Ascending aorta (tissue), 2 donors: ENCODE measurements at regions not wholly inside any gene's neighbourhood (a gene's known extent, or its start where the extent isn't known, plus 50 kb on each side); places are given as distances from the start of the nearest gene placed in this dataset.

Source experiments
- DNase-seq, 2 donors: peaks; one replicate each; pipeline ENCODE4 v3.0.0-alpha.2; 2019; ENCODE audit warnings: low spot score in 2 of 2
- H3K27ac ChIP-seq, 2 donors: fragments of 200-600 bp; sonication (generic); one replicate each; pipeline ENCODE4 v1.5.1; 2016 to 2017; ENCODE audit warnings: mild to moderate bottlenecking in 1 of 2
- H3K27me3 ChIP-seq: fragments of 200-600 bp; sonication (generic); one replicate; pipeline ENCODE4 v1.5.1; 2017
- H3K36me3 ChIP-seq, 2 donors: fragments of 200-600 bp; sonication (generic); one replicate each; pipeline ENCODE4 v1.5.1; 2016
- H3K4me1 ChIP-seq, 2 donors: fragments of 200-600 bp; sonication (generic); one replicate each; pipeline ENCODE4 v1.5.1; 2016 to 2017; ENCODE audit warnings: mild to moderate bottlenecking in 1 of 2
- H3K4me3 ChIP-seq, 2 donors: fragments of 200-600 bp; sonication (generic); one replicate each; pipeline ENCODE4 v1.5.1; 2016 to 2017; ENCODE audit warnings: mild to moderate bottlenecking in 1 of 2
- H3K9me3 ChIP-seq, 2 donors: fragments of 200-600 bp; sonication (generic); one replicate each; pipeline ENCODE4 v1.5.1; 2016
- intact Hi-C: fragments of 100-400 bp; cut with DNase I; formaldehyde crosslinking; loops from one replicate; pipeline ENCODE4 v1.15.1; 2023
- TF ChIP-seq, protein P1 (sequence below), 3 experiments: fragments of 200-600 bp in 2 of 3; fragments of 450-650 bp in 1 of 3; sonication (generic) in 2 of 3; IDR thresholded peaks; one replicate each; pipeline ENCODE4 v1.5.1; 2016 to 2019; ENCODE audit warnings: antibody characterized with exemption in 3 of 3, mild to moderate bottlenecking in 1 of 3, moderate library complexity in 1 of 3

DNA sequence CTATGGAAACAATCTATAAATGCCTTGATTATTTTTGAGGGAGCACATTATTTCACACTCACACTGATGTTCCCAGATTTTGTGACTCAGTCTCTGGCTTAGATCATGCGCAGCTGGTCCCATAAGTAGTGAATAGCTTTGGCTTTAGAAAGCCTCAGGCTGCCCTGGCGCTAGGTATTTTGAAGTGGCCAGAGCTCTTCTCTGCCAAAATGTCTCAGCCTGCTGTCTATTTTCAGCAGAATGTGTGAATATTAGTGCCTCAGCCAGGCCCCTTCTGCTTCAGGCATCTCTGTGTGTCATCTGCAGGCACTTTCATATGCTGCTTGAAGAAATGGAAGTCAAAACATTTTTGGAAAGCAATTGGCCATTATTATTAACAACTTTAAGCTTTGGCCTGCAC lies 931.0 kb upstream of the INTU start:
- H3K4me3 ChIP-seq, result no peak overlapping the region
- H3K27ac ChIP-seq, result no peak overlapping the region
- H3K27me3 ChIP-seq, result no peaks in the 10 kb centered on the region
- H3K36me3 ChIP-seq, result no peaks in the 10 kb centered on the region
- DNase-seq, result no peak
- no peaks in the 10 kb centered on the region for H3K4me1 ChIP-seq
- no peaks in the 10 kb centered on the region for H3K9me3 ChIP-seq
- TF ChIP-seq, protein P1, sequence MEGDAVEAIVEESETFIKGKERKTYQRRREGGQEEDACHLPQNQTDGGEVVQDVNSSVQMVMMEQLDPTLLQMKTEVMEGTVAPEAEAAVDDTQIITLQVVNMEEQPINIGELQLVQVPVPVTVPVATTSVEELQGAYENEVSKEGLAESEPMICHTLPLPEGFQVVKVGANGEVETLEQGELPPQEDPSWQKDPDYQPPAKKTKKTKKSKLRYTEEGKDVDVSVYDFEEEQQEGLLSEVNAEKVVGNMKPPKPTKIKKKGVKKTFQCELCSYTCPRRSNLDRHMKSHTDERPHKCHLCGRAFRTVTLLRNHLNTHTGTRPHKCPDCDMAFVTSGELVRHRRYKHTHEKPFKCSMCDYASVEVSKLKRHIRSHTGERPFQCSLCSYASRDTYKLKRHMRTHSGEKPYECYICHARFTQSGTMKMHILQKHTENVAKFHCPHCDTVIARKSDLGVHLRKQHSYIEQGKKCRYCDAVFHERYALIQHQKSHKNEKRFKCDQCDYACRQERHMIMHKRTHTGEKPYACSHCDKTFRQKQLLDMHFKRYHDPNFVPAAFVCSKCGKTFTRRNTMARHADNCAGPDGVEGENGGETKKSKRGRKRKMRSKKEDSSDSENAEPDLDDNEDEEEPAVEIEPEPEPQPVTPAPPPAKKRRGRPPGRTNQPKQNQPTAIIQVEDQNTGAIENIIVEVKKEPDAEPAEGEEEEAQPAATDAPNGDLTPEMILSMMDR (IDR thresholded peaks at IDR 0.05), result no peak
- intact Hi-C loops, result no loop called here

DNA sequence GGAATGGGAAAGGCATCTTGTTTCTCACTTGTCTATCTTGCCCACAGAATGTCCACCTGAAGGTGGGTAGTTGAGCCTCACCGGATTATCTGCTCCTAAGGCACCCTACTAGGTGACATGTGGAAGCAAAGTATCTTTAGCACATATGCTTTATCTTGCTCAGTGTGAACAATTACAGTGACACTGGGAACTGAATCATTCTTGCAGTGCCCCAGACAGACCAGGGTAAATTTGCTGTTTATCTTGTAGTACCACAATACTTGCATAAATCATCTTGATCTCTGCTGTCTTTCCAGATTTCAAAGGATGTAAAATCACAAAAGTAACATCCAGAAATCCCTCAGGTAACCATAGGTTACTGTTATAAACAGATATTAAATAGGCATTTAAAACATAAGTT lies 930.0 kb upstream of the INTU start:
- Histone ChIP-seq H3K4me1 (no peaks in the 10 kb centered on the region), H3K9me3 (no peaks in the 10 kb centered on the region), H3K4me3 (no peak overlapping the region), H3K36me3 (no peaks in the 10 kb centered on the region), H3K27ac (no peak overlapping the region), H3K27me3 (no peaks in the 10 kb centered on the region)
- no peak for DNase-seq
- TF ChIP-seq, protein P1 (IDR thresholded peaks at IDR 0.05), result no peak
- intact Hi-C loops, result no loop called here

- Histone ChIP-seq H3K4me3 (no peak overlapping the region), H3K36me3 (no peaks in the 10 kb centered on the region), H3K9me3 (no peaks in the 10 kb centered on the region), H3K27me3 (no peaks in the 10 kb centered on the region), H3K4me1 (no peaks in the 10 kb centered on the region), H3K27ac (no peak overlapping the region)
- TF ChIP-seq, protein P1 (IDR thresholded peaks at IDR 0.05), result no peak
- no peak for DNase-seq
- intact Hi-C loops, result no loop called here
Observed at GRCh38 chr4:126705266-126705665, 927.5 kb upstream of the INTU start.

DNA sequence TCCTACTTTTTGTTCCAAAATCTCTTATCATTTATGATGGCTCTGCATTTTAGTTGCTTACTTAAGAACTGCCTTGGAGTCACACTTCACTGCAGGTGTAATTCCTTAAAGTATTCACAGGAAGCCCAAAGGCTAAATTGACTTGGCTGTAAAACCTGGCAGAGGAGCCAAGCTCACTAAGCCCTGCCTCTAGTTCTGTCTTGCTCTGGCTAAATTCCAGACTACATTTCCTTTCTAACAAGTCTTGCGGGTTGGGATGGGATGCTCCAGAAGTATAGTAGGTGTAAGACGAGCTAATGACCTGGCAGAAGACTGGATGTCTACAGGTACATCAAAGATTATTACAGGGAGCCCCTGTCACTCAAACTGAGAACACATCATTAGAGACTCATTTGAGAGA lies 924.0 kb upstream of the INTU start:
- intact Hi-C loops, result no loop called here
- Histone ChIP-seq H3K36me3 (no peaks in the 10 kb centered on the region), H3K27ac (no peak overlapping the region), H3K9me3 (no peaks in the 10 kb centered on the region), H3K4me3 (no peak overlapping the region), H3K4me1 (no peaks in the 10 kb centered on the region), H3K27me3 (no peaks in the 10 kb centered on the region)
- no peak for DNase-seq
- TF ChIP-seq, protein P1 (IDR thresholded peaks at IDR 0.05), result no peak

DNA sequence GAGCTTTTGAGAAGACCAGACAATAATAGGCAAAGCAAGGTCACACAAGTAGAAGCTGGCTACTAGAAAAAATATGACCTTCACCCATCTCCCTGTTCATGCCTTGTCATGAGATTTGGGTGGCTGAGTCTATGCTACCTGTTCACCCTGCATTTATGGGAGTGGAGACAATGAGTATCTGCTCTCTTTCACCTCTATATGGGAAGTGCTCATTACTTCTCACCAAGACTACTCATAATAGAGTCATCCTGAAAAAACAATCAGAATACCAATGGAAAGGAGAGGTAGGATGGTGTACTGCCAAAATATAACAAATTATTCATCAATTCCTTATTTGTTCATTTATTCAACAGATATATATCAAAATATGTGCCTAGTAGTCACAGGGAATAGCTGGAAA lies 921.8 kb upstream of the INTU start:
- Histone ChIP-seq H3K27ac (no peak overlapping the region), H3K9me3 (no peaks in the 10 kb centered on the region), H3K4me1 (no peaks in the 10 kb centered on the region), H3K36me3 (no peaks in the 10 kb centered on the region), H3K27me3 (no peaks in the 10 kb centered on the region), H3K4me3 (no peak overlapping the region)
- DNase-seq, result no peak
- TF ChIP-seq, protein P1 (IDR thresholded peaks at IDR 0.05), result no peak
- intact Hi-C loops, result no loop called here

DNA sequence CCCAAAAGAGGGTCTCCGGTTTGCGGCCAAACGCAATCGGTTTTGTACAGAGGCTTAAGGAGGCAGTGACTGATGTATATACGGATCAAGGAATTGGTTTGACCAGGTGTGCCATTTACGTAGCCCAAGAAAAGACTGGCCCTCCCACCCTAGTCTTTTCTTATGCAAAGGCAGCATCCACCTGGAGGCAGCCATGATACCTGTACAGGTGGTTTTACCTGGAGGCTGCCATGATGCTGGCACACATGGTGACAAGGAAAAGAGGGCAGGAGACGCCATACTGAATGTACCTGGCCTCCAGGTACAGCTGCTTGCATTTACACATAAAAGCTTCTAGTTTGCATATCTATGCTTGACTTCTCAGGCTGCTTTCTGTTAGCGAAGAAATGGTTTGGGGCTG lies 917.7 kb upstream of the INTU start:
- intact Hi-C loops, result no loop called here
- H3K9me3 ChIP-seq, result no peaks in the 10 kb centered on the region
- no peaks in the 10 kb centered on the region for H3K27me3 ChIP-seq
- DNase-seq, result no peak
- H3K27ac ChIP-seq, result no peak overlapping the region
- H3K4me1 ChIP-seq, result no peaks in the 10 kb centered on the region
- no peak overlapping the region for H3K4me3 ChIP-seq
- TF ChIP-seq, protein P1 (IDR thresholded peaks at IDR 0.05), result no peak
- no peaks in the 10 kb centered on the region for H3K36me3 ChIP-seq
